DMS114 treated with DMSO at 0.1 percent for 48 hours (cell line): ENCODE measurements at regions not wholly inside any gene's neighbourhood (a gene's known extent, or its start where the extent isn't known, plus 50 kb on each side); places are given as distances from the start of the nearest gene placed in this dataset.
"Not testable (repeated sequence)": the region's sequence is repeated elsewhere in the genome, so short reads cannot be mapped to it uniquely, and the experiment has no call there.

Experiments used
- DNase-seq: peaks from one replicate; lab custom pipeline; 2025; ENCODE audit not compliant: unreplicated experiment; lab: John Stamatoyannopoulos, UW

DNA sequence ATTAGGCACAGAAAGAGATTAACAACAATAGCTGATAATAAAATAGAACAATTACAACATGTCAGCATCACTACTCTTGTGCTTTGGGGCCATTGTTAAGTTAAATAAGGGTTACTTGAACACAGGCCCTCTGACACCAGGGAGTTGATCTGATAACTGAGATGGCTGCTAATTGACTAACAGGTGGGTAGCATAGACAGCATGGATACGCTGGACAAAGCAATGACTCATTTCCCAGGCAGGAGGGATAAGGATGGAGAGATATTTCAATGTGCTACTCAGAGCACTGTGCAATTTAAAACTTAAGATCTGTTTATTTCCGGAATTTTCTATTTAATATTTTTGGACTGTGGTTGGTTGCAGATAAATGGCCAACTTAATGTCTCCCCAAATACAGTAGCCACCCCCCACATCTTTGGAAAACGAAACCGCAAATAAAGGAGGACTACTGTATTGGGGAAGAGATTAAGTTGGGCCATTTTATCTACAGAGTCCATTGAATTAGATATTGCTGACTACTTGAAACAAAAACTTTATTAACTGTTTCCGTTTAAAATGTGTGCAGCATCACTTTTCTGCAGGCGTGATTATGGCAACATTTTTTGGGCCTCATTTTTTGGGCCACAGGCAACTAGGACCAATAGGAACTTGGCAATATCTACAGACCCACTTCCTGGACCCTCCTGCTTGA, 200.6 kb upstream of the KLF3 start:
- DNase-seq = no peak

DNA sequence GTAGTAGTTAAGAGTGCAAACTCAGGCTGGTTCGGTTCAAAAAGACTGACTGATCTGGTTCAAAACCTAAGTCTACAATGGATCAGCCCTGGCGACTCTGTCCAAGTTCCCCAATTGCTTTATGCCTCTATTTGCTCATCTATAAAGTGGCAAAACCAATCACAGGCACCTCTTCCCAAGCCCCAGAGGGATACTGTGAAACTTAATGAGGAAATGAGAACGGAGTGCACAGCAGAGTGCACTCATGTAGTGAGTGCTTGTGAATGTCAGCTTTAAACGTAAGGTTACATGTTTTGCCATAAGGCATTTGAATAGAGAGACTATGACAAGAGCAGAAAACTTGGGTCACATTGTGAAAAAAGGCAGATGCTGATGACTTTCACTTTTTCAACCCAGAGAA, 199.7 kb upstream of the KLF3 start:
- no peak for DNase-seq

GRCh38 chr4:38466401-38466800, 197.6 kb upstream of the KLF3 start:
- no peak for DNase-seq

- no peak for DNase-seq
Measured at GRCh38 chr4:38467296-38467695, 196.7 kb upstream of the KLF3 start.

DNA sequence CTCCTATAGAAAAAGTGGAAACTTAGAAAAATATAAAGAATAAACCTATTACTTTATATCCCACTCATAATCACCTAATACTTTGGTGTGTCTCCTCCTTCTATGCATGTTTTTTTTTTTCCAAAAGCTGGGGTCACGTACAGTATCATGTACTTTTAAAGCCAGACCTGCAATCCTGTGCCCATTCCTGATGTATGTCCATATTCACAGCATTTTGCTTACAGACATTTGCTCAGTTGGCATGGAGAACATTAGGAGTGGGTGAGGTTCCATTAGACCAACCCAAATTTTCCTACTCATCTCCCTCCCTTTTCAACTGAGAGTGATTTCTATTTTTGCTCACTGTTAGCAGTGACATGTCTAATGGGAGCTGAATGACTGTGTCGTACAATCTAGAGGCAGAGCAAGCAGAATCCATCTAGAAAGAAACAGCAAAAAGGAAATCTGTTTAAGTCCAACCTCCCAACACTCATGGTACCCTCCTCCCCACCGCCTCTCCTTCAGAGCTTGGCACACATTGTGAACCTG, 195.6 kb upstream of the KLF3 start:
- DNase-seq = no peak

GRCh38 chr4:38469410-38469809, 194.6 kb upstream of the KLF3 start:
- no peak for DNase-seq

- no peak for DNase-seq
Measured at GRCh38 chr4:38470735-38471262, 193.2 kb upstream of the KLF3 start.

- DNase-seq = no peak
Measured at GRCh38 chr4:38482696-38483095, 181.3 kb upstream of the KLF3 start.

GRCh38 chr4:38483628-38484027, 180.4 kb upstream of the KLF3 start:
- DNase-seq = not testable (repeated sequence)

GRCh38 chr4:38489011-38489861, 174.8 kb upstream of the KLF3 start:
- no peak for DNase-seq

GRCh38 chr4:38489924-38490639, 173.9 kb upstream of the KLF3 start:
- DNase-seq = no peak

GRCh38 chr4:38490753-38491446, 173.1 kb upstream of the KLF3 start:
- no peak for DNase-seq

- no peak for DNase-seq
Measured at GRCh38 chr4:38491854-38492478, 172.0 kb upstream of the KLF3 start.

DNA sequence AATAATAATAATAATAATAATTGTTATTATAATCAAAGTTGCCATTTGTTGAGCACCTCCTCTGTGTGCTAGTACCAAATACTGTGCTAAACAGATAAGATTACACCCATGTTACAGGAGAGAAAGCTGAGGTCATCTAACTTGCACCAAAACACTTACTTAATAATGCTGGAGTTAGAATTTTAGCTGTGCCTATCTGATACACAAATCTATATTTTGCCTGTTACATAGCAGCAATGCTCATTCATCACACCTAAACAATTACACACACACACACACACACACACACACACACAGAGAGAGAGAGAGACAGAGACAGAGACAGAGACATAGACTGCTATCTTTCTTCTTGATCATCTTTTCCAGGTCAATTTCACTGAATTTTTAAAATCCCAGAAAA, 170.9 kb upstream of the KLF3 start:
- no peak for DNase-seq

DNA sequence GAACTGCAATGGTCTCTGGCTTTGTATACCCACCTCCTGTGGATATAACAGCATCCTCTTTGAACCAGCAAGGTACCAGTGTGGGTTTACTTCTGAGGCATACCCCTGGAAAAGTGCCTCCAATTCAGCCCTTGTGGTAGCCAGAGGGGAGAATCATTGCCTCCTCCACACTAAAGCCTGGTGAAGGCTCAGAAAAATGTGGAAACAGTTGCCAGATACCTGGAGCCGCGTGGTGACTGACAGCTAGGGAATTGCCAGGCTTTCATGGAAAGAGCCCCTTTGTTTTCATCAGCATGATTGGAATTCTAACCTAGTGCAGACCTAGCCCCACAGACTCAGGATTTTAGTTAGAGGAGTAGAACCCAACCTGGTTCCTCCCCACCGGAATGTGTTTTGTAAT, 168.6 kb upstream of the KLF3 start:
- no peak for DNase-seq

GRCh38 chr4:38497121-38497520, 166.9 kb upstream of the KLF3 start:
- no peak for DNase-seq

DNA sequence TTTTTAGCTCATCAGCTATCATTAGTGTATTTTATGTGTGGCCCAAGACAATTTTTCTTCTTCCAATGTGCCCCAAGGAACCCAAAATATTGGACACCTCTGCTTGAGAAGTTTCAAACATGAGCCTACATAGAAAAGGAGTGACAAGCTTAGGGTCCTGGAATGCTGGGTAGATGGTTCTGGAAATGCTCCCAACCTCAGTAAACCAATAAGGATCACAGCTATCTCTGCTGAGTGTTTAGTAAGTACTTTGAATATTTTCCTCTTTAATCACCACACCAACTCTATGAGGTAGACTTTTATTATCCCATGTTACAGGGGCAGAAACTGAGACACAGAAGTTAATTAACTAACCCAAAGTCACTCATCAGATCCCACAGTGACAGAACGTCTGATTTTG, 164.9 kb upstream of the KLF3 start:
- no peak for DNase-seq

DNA sequence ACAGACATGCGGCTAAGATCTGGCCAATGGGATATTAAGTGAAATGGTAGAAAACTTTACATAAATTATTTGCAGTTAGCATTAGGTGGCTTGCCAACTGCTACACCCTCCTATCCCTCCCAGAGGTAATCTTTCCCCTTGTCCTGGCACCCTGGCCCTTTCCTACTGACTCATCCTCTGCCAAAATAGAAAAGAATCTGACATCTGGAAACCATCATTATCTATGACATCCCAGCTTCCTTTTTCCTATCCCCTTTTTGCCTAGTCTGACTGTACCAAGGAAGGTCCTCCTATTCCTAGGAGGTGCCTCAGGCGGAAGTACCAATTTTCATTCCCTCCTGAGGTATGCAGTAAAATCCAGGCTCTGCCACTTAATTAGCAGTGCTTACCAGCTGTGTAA, 163.6 kb upstream of the KLF3 start:
- DNase-seq = no peak

DNA sequence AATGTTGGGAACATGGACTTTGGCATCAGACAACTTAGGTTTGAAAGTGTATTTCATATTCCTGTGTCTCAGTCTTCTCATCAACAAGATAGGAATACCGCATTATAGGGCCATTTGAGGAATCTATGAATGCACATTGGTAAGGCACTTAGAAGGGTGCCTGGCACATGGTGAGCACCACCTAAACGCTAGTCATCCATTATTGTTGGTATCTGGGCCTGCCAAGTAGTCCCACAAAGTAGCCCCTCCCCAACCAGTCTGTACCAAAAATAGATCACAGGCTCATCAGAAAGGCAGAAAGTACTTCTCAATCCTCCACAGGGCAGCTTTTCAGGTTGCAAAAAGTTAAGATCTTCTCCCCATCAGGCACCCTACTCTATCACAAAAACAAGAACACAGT, 162.3 kb upstream of the KLF3 start:
- no peak for DNase-seq

DNA sequence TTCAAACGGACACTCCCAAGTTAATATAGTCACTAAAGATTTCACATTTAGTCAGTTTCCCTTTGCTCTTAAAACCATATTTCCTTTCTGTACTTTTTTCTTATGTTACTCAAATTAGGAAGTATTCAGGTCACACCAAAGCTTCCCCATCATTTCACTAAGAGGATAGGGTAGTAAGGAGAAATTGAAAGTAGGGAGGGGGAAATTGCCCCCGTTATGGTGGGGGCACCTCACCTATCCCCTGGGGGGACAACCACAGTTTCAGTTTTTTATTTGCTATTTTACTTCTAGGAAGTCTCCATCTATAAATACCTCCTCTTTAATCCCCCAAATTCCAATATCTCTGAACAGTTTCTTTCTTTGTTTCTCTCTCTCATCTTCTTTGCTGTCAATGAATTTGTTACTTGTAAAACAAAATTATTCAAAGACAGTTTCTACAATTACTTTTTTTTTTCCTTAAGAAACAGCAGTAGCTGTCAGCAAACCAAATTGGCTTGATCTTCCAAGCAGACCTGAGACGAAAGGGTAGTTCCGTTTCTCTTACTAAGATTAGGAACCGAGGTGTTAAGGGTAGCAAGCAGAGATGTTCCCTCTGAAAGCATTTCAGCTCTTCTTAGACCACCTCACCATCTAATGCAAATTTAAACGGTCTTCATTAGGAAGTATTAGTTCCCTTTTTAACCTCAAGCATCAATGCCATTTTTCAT, 160.2 kb upstream of the KLF3 start:
- no peak for DNase-seq
